ENCODE measurements at regions not wholly inside any gene's neighbourhood (a gene's known extent, or its start where the extent isn't known, plus 50 kb on each side); places are given as distances from the start of the nearest gene placed in this dataset.

- no peak for DNase-seq (ENCODE audit: low read depth)
Observed at GRCh38 chr2:234339011-234339410, 157.9 kb downstream of the ARL4C start.

- peak; percentile 68 for DNase-seq (ENCODE audit: low read depth)
Observed at GRCh38 chr2:234335661-234336228, 161.1 kb downstream of the ARL4C start.

GRCh38 chr2:234334756-234335155, 162.1 kb downstream of the ARL4C start:
- DNase-seq (ENCODE audit: low read depth) = no peak

GRCh38 chr2:234334151-234334550, 162.7 kb downstream of the ARL4C start:
- DNase-seq (ENCODE audit: low read depth) = no peak

DNA sequence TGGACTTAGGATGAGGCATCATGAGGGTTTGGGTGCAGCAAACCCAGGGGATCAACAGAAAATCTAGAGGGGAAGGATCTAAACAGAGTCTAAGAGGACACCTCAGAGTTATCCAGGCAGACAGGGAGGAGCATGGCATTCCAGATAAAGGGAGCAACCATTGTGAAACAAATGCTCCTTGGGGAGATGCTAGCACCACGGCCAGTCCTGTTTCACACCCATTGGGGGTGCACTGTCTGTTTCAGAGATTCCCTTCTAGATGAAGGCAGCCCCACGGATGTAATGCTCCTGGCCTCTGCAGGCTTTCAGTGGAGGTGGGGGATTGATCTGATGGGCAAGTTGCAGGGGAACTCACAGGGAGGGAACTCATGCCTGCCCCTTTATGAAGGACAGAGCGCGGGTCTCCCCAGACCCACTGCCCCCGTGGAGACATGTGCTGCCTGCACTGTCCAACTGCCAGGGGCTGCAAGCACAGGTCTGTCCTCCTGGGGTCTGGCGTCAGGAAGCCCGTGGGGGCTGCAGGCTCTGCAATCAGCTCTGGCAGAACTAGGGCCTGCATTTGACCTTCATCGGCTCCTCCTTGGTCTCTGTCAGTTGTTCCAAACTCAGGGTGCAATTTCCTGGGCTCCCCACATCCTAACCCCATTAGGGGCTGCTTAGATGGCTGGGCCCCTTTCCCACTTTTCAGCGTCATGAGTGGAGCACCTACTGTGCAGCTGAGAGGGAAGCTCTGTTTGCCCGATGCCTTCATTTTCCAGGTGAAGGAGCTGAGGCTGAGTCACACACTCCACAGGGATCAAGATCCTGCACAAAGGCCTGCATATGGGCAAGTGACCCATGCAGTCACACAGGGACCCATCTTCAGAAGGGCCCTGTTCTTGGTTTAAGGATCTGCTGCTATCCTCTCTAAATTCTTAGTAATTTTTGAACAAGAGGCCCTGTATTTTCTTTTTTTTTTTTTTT, 163.4 kb downstream of the ARL4C start:
- no peak for DNase-seq (ENCODE audit: low read depth)

- DNase-seq (ENCODE audit: low read depth) = no peak
Observed at GRCh38 chr2:234331966-234332365, 164.9 kb downstream of the ARL4C start.

GRCh38 chr2:234331566-234331965, 165.3 kb downstream of the ARL4C start:
- DNase-seq (ENCODE audit: low read depth) = no peak

DNA sequence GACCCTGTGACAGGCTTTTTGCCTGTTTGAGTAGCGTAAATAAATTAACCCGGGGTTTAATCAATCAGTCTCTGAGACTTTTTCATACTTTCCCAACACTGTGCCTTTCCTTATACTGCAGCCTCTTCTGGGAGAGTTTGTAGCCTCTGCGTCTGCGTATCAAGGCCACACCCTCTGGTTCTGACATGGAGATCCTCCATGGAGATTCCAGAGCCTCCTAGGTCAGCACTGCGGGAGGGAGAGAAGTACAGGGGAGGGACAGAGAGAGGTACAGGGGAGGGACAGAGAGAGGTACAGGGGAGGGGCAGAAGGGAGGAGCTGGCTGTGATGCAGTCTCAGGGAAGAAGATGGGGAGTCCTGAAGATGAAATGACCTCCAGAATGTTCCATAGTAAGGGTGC, 166.0 kb downstream of the ARL4C start:
- DNase-seq (ENCODE audit: low read depth) = no peak

GRCh38 chr2:234329202-234329960, 167.5 kb downstream of the ARL4C start:
- no peak for DNase-seq (ENCODE audit: low read depth)

GRCh38 chr2:234328444-234328990, 168.4 kb downstream of the ARL4C start:
- DNase-seq (ENCODE audit: low read depth) = no peak

DNA sequence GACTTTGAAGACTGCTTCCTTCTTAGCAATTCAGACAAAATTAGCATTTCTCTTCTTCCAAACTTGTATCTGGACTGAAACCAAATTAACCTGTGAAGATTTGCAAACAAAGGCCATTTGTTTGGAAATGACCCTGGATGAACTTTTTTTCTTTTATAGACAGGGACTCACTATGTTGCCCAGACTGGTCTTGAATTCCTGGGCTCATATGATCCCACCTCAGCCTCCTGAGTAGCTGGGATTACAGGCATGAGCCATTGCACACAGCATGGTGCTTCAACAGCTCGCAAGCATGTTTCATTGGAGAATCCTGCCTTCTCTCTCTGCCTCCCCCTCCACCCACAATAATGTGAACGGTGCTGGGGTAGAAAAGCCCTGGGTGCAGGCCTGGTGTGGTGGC, 170.2 kb downstream of the ARL4C start:
- no peak for DNase-seq (ENCODE audit: low read depth)

DNA sequence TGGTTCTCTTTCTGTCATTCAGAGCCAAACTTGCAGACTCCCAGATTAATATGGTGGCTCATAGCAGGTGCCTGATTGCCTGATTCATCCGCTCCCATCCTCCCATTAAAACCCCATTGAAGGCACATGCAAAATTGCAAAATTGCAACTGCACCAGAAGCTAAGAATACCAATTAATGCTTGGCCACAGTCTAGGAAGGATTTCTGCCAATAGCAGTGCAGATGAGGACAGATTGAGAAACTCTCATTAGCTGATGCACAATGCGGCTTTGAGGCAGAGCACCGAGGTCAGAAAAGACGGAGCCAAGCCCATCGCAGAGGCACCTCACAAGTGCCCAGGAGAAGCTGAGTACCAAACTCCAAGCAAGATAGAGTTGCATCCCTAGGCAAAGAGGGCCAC, 172.8 kb downstream of the ARL4C start:
- no peak for DNase-seq (ENCODE audit: low read depth)

- no peak for DNase-seq (ENCODE audit: low read depth)
Observed at GRCh38 chr2:234322766-234323465, 174.0 kb downstream of the ARL4C start.

- DNase-seq (ENCODE audit: low read depth) = no peak
Observed at GRCh38 chr2:234320066-234320465, 176.8 kb downstream of the ARL4C start.

GRCh38 chr2:234318361-234318760, 178.5 kb downstream of the ARL4C start:
- no peak for DNase-seq (ENCODE audit: low read depth)

GRCh38 chr2:234313558-234313957, 183.3 kb downstream of the ARL4C start:
- no peak for DNase-seq (ENCODE audit: low read depth)

DNA sequence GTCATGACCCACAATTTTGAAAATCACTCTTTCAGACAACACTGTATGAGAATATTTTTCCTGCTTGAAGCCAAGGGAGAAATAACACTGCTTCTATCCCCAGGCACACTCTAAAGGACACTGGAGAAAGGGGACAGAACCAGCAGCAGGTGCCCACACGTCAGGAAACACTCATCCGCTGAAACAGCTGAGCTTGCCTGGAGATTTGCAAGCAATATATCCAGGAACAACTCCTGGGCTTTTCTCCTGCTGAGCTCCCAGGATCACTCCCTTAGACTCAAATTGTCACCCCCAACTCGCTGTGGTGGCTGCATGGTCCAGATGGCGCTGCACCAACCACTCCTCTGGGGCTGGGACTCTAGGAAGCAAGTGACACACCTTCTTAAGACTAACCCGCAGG, 186.7 kb downstream of the ARL4C start:
- no peak for DNase-seq (ENCODE audit: low read depth)

DNA sequence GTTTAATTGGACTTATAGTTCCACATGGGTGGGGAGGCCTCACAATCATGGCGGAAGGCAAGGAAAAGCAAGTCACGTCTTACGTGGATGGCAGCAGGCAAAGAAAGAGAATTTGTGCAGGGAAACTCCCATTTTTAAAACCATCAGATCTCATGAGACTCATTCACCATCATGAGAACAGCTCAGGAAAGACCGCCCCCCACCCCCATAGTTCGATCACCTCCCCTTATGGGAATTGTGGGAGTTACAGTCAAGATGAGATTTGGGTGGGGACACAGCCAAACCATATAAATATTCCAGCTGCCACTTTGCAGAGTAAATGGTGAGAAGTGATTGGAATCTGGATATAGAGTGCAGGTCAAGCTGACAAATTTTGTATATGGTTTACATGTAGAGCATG, 187.4 kb downstream of the ARL4C start:
- DNase-seq (ENCODE audit: low read depth) = no peak

GRCh38 chr2:234308813-234309195, 188.1 kb downstream of the ARL4C start:
- no peak for DNase-seq (ENCODE audit: low read depth)

DNA sequence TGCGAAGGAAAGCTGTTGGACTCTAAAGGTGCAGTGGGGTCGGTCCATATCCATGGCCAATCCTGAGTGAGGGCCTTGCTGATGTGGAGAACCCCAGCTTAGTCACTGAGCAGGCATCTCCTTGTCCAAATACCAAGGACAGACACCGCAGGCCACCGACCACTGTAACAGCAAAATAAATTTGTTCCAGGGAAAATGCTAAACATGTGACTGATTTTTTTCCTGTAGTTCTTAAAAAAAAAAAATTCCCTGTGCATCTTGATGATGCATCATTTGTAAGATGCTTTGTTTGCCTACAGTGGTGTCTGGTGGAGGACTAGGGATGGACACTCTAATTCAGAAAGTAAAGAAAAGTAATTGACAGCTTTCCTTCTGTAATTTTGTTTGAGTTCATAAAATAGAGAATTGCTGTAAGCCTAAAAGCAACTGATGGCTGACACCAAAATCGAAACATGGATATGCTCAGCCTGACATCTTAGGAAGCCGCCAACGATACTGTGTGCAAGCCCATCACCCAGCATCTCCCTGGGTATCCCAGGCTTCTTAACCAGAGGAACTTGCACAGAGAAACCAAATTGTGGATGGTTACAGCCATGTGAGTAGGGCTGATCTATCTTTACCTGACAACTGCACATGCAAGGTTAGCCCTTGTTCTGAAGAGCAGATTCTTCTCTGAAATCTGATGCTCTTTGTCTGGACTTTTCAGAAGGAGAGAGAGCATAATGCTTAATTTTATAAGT, 188.6 kb downstream of the ARL4C start:
- no peak for DNase-seq (ENCODE audit: low read depth)
